Activated CD4-positive, alpha-beta memory T cell treated with anti-CD3 and anti-CD28 coated beads for 36 hours (primary cell): ENCODE measurements at regions not wholly inside any gene's neighbourhood (a gene's known extent, or its start where the extent isn't known, plus 50 kb on each side); places are given as distances from the start of the nearest gene placed in this dataset.

ENCODE experiments used
- CTCF ChIA-PET: fragments of 350-600 bp; sonication (Branson Sonifier 250); formaldehyde crosslinking; loops from one replicate; lab custom pipeline; 2021; ENCODE audit warnings: antibody characterized with exemption, inconsistent platforms; lab: Charles Lee
- POLR2A ChIA-PET: fragments of 350-600 bp; sonication (Branson Sonifier 250); formaldehyde crosslinking; loops from one replicate; lab custom pipeline; 2021; ENCODE audit warnings: antibody characterized with exemption; lab: Charles Lee
- DNase-seq: peaks from one replicate; pipeline ENCODE4 v3.0.0-alpha.2; 2020
- H3K27ac Mint-ChIP-seq: one replicate; pipeline ENCODE4 v1.8.0; 2021; ENCODE audit warnings: mixed read lengths
- H3K27me3 Mint-ChIP-seq: one replicate; pipeline ENCODE4 v1.8.0; 2021; ENCODE audit warnings: mixed read lengths
- H3K36me3 Mint-ChIP-seq: one replicate; pipeline ENCODE4 v1.8.0; 2021; ENCODE audit warnings: mixed read lengths
- H3K4me1 Mint-ChIP-seq: one replicate; pipeline ENCODE4 v1.8.0; 2021; ENCODE audit warnings: low read depth, mixed read lengths
- H3K4me3 Mint-ChIP-seq: one replicate; pipeline ENCODE4 v1.8.0; 2021; ENCODE audit warnings: mild to moderate bottlenecking, mixed read lengths
- H3K9me3 Mint-ChIP-seq: one replicate; pipeline ENCODE4 v1.8.0; 2021; ENCODE audit warnings: mixed read lengths
- intact Hi-C: fragments of 100-400 bp; cut with micrococcal nuclease; formaldehyde crosslinking; loops from one replicate; pipeline ENCODE4 v1.15.1; 2023

DNA sequence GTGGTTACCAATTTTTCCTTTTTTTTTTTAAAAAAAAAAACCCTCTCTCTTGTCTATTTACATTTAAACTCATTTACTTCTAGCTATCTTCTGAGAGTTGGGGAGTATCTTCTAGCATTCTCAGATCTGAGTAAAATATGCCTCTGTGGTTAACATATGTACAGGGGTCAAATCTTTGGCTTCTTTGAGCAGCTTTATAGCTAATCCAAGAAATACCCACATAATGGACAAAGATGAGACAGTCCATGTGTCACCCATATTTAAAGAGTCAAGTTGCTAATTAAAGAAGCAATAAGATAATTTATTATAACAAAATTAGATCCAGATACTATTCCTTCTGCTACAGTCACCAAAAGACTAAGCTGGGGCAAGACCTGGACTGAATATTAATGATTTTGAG, 139.0 kb upstream of the HNRNPA3 start:
- intact Hi-C loops, result no loop called here
- CTCF ChIA-PET, result no interaction called here
- Mint-ChIP-seq H3K4me3 (no peak overlapping the region), H3K36me3 (no peaks in the 10 kb centered on the region), H3K27me3 (peaks cover 20% of the 10 kb centered on the region), H3K4me1 (no peaks in the 10 kb centered on the region), H3K27ac (no peak overlapping the region), H3K9me3 (no peaks in the 10 kb centered on the region)
- POLR2A ChIA-PET, result no interaction called here
- DNase-seq, result no peak

DNA sequence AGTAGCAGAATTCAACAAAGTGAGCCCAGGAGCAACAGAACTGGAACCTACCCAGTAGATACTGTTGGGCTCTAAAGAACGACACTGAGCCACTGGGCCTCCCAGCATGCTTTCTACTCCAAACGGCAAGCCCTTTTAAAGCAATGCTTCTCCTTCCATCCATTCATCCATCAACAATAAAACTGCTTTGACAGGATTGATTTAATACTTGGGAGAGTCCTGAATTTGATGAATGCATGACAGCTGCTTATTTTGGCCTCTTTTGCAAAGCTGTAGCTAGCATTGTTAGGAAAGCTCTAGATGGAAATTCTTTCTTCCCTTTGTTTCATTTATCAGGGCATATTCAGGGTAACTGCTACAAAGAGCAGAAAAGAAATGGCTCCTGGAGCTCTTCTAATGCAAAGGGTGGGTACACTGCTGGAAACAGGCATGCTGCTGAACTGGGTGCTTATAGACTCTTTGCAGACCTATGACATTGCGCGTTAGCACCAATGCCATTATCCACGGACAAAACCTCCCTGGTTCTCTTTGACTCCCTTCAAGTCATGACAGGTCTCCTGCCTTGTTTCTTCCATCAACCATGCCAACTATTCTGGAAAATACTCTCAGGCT, 138.4 kb upstream of the HNRNPA3 start:
- H3K27ac Mint-ChIP-seq, result no peak overlapping the region
- H3K36me3 Mint-ChIP-seq, result no peaks in the 10 kb centered on the region
- POLR2A ChIA-PET, result no interaction called here
- H3K9me3 Mint-ChIP-seq, result no peaks in the 10 kb centered on the region
- no peaks in the 10 kb centered on the region for H3K4me1 Mint-ChIP-seq
- no peak overlapping the region for H3K4me3 Mint-ChIP-seq
- DNase-seq, result no peak
- CTCF ChIA-PET, result no interaction called here
- H3K27me3 Mint-ChIP-seq, result peaks cover 20% of the 10 kb centered on the region
- intact Hi-C loops, result no loop called here

DNA sequence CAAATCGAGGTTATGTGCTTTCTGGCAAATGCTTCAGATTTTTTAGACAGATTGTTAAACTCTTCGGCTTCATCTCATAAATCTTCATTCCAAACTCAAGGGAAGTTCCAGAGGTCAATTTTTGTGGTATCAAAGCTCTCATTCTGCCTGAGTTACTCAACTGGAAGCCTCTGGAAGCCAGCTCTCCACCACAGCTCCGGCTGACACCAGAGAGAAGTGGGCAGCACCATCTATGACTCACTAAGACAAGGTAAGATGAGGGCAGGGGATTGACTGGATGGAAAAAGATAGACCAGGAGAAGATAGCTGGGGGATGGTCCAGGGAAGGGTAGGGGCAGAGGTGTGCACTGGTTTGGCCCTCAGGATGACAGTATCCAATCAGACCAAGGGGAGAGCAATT, 137.3 kb upstream of the HNRNPA3 start:
- POLR2A ChIA-PET, result no interaction called here
- intact Hi-C loops, result no loop called here
- CTCF ChIA-PET, result no interaction called here
- Mint-ChIP-seq H3K4me1 (no peaks in the 10 kb centered on the region), H3K27me3 (peaks cover 17% of the 10 kb centered on the region), H3K9me3 (no peaks in the 10 kb centered on the region), H3K4me3 (no peak overlapping the region), H3K36me3 (no peaks in the 10 kb centered on the region), H3K27ac (no peak overlapping the region)
- no peak for DNase-seq

DNA sequence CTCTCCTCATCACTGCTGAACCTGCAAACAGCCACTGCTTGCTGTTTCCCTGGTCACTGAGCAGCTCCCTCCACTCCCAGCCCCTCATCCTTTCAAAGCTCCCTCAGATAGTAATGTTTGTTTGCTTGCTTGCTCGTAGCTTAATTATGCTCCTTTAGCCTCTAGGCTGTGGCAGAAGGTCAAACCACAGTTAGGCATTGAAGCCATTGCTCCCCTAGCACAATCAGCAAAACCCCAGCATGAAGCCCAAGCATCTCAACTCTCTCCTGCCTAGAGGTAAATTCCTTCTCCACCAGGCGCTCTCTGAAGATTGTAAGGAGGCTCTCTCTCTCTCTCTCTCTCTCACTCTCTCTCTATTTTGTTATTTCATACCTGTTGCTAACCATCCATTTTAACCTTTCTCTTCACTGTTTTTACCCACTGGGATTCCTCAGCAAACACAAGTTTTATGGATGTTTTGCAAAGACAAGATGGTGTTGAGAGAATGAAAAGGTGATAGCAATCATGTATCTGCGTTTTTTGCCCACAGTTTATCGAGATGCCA, 135.9 kb upstream of the HNRNPA3 start:
- POLR2A ChIA-PET, result no interaction called here
- no peaks in the 10 kb centered on the region for H3K4me1 Mint-ChIP-seq

DNA sequence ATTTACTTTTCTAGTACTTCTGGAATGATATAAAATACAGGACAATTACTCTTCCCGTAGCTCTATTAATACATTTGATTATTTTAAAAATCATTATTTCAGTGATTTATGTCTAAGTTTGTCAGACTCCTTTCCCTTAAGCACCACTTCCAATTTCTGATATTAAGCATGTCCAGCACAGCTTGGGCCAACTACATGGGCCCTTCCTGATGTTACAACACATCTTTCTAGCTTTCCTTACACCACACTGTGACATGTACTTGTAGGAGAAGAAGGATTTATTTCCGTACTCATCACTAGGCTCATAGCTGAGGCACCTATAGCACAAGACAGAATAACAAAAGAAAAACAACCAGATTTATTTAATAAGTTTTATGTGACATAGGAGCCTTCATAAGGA, 134.8 kb upstream of the HNRNPA3 start:
- Mint-ChIP-seq H3K27me3 (peaks cover 12% of the 10 kb centered on the region), H3K27ac (no peak overlapping the region), H3K4me1 (no peaks in the 10 kb centered on the region), H3K9me3 (no peaks in the 10 kb centered on the region), H3K4me3 (no peak overlapping the region), H3K36me3 (no peaks in the 10 kb centered on the region)
- CTCF ChIA-PET, result interaction anchor here (2.8 kb wide), 1 partner anchor 71 kb away, joined by 8 read pairs; no protein-coding TSS in a partner anchor
- POLR2A ChIA-PET, result no interaction called here
- no peak for DNase-seq
- intact Hi-C loops, result no loop called here

More for the DNA sequence above, 135.9 kb upstream of the HNRNPA3 start:
- intact Hi-C loops, result no loop called here
- Mint-ChIP-seq H3K36me3 (no peaks in the 10 kb centered on the region), H3K4me3 (no peak overlapping the region), H3K27me3 (peaks cover 12% of the 10 kb centered on the region), H3K27ac (no peak overlapping the region), H3K9me3 (no peaks in the 10 kb centered on the region)
- CTCF ChIA-PET, result no interaction called here
- no peak for DNase-seq

DNA sequence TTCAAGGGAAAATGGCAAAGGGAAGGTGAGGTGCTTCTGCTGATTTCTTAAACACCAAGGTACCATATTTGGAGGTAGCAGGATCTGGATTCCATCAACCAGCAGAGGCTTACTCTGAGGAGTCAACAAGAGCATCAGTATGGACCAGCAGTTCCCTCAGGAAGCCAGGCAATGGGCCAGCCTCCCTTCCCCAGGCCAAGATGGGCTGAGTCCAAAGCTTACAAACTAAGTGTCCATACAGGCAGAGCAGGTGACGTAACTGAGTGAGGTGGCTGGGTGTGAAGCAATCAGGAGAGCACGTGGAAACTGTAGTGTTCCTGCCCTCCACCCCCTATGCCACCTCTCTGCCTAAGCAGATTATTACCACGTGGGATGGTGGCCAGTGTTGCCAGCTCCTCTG, 134.2 kb upstream of the HNRNPA3 start:
- Mint-ChIP-seq H3K4me1 (no peaks in the 10 kb centered on the region), H3K4me3 (no peak overlapping the region), H3K36me3 (no peaks in the 10 kb centered on the region), H3K9me3 (no peaks in the 10 kb centered on the region), H3K27ac (no peak overlapping the region), H3K27me3 (peaks cover 7% of the 10 kb centered on the region)
- CTCF ChIA-PET, result interaction anchor here (2.8 kb wide), 1 partner anchor 70 kb away, joined by 8 read pairs; no protein-coding TSS in a partner anchor
- intact Hi-C loops, result no loop called here
- POLR2A ChIA-PET, result no interaction called here
- no peak for DNase-seq

DNA sequence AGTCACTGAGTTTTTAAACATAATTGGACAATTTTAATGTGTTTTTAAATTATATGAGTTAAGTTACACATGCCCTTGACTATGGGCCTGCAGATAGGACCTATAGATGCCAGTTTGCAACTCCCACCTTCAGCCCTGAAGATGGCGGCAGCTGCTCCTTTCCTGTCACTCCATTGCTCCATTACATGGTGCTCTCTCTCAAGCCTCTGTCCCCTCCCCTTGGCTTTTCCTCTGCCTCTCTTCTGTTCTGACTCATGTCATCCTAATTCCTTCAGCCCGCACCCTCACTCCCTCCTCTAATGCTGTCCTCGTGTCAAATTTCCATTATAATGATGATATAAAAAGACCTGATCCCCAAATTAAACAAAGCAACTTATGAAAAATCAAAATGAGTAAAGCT, 133.7 kb upstream of the HNRNPA3 start:
- CTCF ChIA-PET, result interaction anchor here (2.8 kb wide), 1 partner anchor 70 kb away, joined by 8 read pairs; no protein-coding TSS in a partner anchor
- intact Hi-C loops, result no loop called here
- no peaks in the 10 kb centered on the region for H3K36me3 Mint-ChIP-seq
- H3K9me3 Mint-ChIP-seq, result no peaks in the 10 kb centered on the region
- no peak overlapping the region for H3K4me3 Mint-ChIP-seq
- H3K4me1 Mint-ChIP-seq, result no peaks in the 10 kb centered on the region
- no peak overlapping the region for H3K27ac Mint-ChIP-seq
- peaks cover 7% of the 10 kb centered on the region for H3K27me3 Mint-ChIP-seq
- POLR2A ChIA-PET, result no interaction called here
- DNase-seq, result no peak

DNA sequence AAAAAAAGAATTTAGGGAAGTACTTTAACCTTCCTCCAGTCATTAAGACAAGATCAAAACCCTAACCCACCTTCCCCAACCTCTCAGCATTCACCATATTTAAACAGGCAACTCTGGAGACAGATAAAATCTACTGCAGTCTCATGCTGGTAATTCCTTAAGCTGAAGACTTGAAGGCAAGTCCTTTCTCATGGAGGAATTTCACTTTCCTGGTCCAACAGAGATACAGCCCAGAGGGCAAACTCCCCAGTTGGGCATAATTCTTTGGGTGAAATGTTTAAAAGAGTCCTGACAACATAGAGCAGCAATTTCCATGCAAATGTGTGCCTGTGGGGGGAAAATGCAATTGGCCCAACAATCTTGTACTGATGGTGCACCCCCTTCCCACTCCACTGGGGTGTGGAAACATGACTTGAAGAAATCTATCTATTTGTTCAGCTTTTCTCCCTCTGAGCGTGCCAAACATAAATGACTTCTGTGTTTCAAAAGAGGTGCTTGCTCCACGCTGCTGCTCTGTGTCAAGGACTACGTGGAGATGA, 131.8 kb upstream of the HNRNPA3 start:
- H3K27ac Mint-ChIP-seq, result no peak overlapping the region
- POLR2A ChIA-PET, result no interaction called here
- no peak for DNase-seq
- no peak overlapping the region for H3K4me3 Mint-ChIP-seq
- CTCF ChIA-PET, result no interaction called here
- peaks cover 4% of the 10 kb centered on the region for H3K27me3 Mint-ChIP-seq
- intact Hi-C loops, result no loop called here
- H3K9me3 Mint-ChIP-seq, result no peaks in the 10 kb centered on the region
- no peaks in the 10 kb centered on the region for H3K4me1 Mint-ChIP-seq
- H3K36me3 Mint-ChIP-seq, result no peaks in the 10 kb centered on the region

DNA sequence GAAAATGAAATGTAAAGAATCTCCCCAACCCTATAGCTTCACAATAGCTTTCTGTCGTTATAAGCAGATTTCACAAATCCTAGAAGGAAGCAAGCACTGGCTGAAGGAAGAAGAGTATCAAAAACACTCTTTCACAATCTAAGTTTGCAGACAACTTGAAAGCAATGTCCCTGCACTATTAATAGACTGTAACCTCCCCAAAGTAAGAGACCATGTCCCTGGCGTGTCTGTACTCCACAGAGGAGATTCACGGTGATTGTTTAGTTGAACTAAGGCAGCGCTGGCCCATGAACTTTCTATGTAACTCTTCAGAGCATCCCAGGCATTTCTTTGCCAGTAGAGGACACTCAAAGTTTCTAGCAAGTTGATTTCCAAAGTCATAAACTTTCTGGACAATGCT, 128.0 kb upstream of the HNRNPA3 start:
- Mint-ChIP-seq H3K36me3 (no peaks in the 10 kb centered on the region), H3K4me3 (no peak overlapping the region), H3K9me3 (no peaks in the 10 kb centered on the region), H3K27ac (no peak overlapping the region), H3K27me3 (no peaks in the 10 kb centered on the region), H3K4me1 (no peaks in the 10 kb centered on the region)
- ChIA-PET CTCF (no interaction called here), POLR2A (no interaction called here)
- no peak for DNase-seq
- intact Hi-C loops, result no loop called here

DNA sequence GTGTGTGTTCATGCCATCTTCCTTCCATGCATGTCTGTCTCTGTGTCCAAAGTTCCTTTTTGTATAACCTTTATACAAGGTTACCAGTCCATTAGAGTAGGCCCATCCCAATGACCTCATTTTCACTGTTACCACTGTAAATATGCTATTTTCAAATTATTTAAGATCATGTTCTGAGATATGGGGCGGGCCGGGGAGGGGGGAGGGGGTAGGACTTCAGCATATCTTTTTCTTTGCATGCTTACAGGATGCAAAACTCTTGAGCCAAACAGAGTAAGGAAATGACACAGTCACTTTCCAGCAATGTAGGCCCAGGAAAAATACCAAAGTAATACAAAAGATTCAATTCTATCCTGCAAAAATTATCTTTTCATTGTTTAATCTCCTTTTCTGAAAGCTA, 124.1 kb upstream of the HNRNPA3 start:
- H3K27me3 Mint-ChIP-seq, result peaks cover 7% of the 10 kb centered on the region
- H3K4me1 Mint-ChIP-seq, result no peaks in the 10 kb centered on the region
- POLR2A ChIA-PET, result no interaction called here
- H3K27ac Mint-ChIP-seq, result no peak overlapping the region
- intact Hi-C loops, result no loop called here
- H3K9me3 Mint-ChIP-seq, result no peaks in the 10 kb centered on the region
- no peak for DNase-seq
- no peak overlapping the region for H3K4me3 Mint-ChIP-seq
- CTCF ChIA-PET, result interaction anchor here (0.6 kb wide), 1 partner anchor 547 kb away, joined by 5 read pairs; no protein-coding TSS in a partner anchor
- H3K36me3 Mint-ChIP-seq, result no peaks in the 10 kb centered on the region

DNA sequence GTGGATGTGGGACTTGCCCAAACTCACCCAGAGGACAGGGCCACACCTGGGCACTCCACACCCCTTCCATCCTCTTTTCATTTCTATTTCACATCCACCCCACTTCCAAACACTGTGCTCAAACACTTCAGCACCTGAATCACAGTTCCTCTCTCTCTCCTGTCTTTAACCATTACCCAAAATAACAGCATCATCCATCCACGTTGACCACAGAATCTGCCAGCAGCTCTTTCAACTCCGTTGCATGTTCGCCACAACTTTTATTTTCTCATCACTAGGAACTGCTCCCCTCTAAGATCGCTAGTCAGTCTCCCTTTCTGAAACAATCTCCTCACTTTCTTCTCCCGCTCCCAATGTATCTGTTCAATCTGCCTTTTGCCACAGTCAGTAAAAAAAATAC, 121.6 kb upstream of the HNRNPA3 start:
- Mint-ChIP-seq H3K27me3 (peaks cover 9% of the 10 kb centered on the region), H3K4me3 (no peak overlapping the region), H3K4me1 (no peaks in the 10 kb centered on the region), H3K9me3 (no peaks in the 10 kb centered on the region), H3K36me3 (no peaks in the 10 kb centered on the region), H3K27ac (no peak overlapping the region)
- DNase-seq, result no peak
- intact Hi-C loops, result no loop called here
- ChIA-PET POLR2A (no interaction called here), CTCF (no interaction called here)

DNA sequence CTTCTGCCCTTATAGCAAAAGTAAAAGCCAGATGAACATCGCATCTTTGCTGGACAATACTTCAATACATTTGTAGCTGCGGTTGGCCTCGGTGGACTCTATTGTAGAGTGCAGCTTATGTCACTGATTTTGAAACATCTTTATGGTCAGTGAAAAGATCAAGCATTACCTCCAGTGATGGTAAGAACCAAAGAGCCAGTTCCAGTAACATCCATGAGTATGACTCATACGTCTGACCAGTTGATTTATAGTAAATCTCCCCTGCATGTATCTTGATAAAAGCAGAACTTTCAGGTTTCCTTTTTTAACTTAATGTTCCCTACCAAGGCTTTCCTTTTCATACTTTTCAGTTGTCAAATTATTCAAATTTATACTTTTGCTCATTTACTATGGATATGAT, 119.2 kb upstream of the HNRNPA3 start:
- DNase-seq, result no peak
- peaks cover 17% of the 10 kb centered on the region for H3K27me3 Mint-ChIP-seq
- intact Hi-C loops, result no loop called here
- no peaks in the 10 kb centered on the region for H3K36me3 Mint-ChIP-seq
- no peaks in the 10 kb centered on the region for H3K9me3 Mint-ChIP-seq
- H3K4me1 Mint-ChIP-seq, result no peaks in the 10 kb centered on the region
- no peak overlapping the region for H3K27ac Mint-ChIP-seq
- CTCF ChIA-PET, result interaction anchor here (1.0 kb wide), 1 partner anchor 10 kb away, joined by 3 read pairs; no protein-coding TSS in a partner anchor
- no peak overlapping the region for H3K4me3 Mint-ChIP-seq
- POLR2A ChIA-PET, result no interaction called here
